T follicular helper cell (primary cell): ENCODE measurements at regions not wholly inside any gene's neighbourhood (a gene's known extent, or its start where the extent isn't known, plus 50 kb on each side); places are given as distances from the start of the nearest gene placed in this dataset.
"Not testable (repeated sequence)": the region's sequence is repeated elsewhere in the genome, so short reads cannot be mapped to it uniquely, and the experiment has no call there.

Experiments used
- DNase-seq: peaks from one replicate; pipeline ENCODE4 v3.0.0-alpha.2; 2020; ENCODE audit warnings: low read depth

DNA sequence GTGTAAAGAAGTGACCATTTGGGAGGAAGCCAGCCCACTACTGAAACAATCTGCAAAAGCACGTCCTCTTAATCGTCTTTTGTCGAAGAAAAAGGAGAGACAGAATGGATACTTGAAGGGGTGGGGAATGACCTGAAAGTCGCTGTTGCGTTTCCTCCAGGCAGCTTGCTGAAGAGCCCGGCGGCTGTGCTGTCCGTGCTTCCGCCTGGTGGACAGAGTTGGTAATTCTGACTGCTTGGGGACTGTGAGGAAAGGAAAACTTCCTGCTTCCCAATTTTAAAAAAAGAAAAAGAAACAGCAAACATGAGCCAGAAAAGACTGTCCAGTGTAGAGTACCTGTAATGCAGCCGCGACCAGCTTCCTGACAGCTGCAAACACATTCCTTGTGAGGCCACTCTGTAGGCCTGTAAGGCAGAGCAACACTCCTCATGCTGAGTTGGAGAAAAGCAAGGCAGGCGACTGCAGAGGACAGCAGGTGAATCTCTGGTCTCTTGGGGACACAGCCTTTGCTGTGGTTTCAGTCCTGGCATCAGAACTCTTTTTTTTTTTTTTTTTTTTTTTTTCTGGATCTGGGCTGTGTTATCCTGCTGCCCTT, 251.1 kb upstream of the TBX18 start:
- no peak for DNase-seq

DNA sequence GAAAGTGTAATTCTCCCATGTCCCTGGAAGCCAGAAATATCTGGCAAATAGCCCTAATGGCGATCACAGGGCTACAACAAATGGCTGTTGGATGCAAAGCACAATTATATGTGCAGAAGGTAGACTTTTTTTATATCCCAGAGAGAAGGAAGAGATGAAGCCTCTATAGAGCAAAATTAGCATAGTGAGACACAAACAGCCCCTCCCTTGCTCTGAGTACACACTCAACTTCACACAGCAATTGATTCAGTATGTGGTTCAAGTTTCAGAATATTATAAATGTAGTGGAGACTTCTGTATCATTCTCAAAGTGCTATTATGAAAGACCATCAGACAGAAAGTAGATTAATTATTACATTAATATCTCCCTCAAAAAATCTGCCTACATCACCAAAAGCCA, 246.5 kb upstream of the TBX18 start:
- no peak for DNase-seq

GRCh38 chr6:85008296-85009009, 244.1 kb upstream of the TBX18 start:
- DNase-seq: no peak

GRCh38 chr6:85006362-85006761, 242.0 kb upstream of the TBX18 start:
- DNase-seq: no peak

GRCh38 chr6:85005494-85005893, 241.1 kb upstream of the TBX18 start:
- DNase-seq: no peak

GRCh38 chr6:85004361-85004995, 240.1 kb upstream of the TBX18 start:
- no peak for DNase-seq

- DNase-seq: no peak
These were observed 238.4 kb upstream of the TBX18 start for GRCh38 chr6:85002847-85003246.

GRCh38 chr6:85000001-85000400, 235.6 kb upstream of the TBX18 start:
- DNase-seq: no peak

DNA sequence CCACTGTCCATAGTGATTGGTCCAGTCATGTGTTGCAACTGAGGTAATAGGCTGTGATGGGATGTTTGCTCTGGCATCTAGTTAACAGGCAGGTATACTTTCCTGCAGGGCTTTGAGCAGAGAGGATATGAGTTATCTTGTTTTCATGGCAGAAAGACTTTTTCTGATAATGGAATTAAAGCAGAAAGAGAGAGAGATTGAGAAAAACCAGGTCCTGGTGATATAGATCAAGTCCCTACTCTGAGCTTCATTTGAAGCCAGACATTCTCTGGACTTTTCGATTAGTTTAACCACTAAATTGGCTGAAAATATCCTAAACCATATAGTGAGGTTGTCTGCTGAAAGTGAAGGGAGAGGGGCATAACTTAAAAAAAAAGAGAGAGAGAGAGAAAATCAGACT, 233.8 kb upstream of the TBX18 start:
- no peak for DNase-seq

- not testable (repeated sequence) for DNase-seq
These were observed 224.4 kb upstream of the TBX18 start for GRCh38 chr6:84988766-84989165.

DNA sequence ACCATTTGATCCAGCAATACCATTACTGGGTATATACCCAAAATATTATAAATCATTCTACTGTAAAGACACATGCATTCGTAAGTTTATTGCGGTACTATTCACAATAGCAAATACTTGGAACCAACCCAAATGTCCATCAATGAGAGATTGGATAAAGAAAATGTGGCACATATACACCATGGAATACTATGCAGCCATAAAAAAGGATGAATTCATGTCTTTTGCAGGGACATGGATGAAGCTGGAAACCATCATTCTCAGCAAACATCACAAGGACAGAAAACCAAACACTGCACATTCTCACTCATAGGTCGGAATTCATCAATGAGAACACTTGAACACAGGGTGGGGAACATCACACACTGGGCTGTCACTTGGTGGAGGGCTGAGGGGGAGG, 221.1 kb upstream of the TBX18 start:
- DNase-seq: not testable (repeated sequence)

DNA sequence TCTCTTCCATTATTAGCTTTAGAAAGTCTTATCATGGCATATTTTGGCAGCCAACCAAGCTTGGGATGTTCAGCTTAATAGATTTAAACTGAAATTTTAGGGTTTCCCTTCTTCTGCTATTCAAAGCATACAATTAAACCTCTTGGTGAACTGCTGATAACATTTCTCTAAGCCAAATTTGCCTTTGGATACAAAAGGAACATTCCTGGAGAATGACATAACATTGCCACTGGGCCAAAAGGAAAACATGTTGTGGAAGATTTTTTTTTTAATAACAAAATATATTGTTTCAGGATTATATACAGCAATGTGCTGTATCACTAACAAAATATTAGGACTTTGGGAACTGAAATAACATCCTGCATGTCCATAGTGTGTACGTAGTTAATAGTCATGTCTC, 215.1 kb upstream of the TBX18 start:
- DNase-seq: no peak

GRCh38 chr6:84977363-84977705, 212.9 kb upstream of the TBX18 start:
- no peak for DNase-seq

- no peak for DNase-seq
These were observed 212.3 kb upstream of the TBX18 start for GRCh38 chr6:84976526-84977362.

- no peak for DNase-seq
These were observed 210.9 kb upstream of the TBX18 start for GRCh38 chr6:84975316-84975715.

DNA sequence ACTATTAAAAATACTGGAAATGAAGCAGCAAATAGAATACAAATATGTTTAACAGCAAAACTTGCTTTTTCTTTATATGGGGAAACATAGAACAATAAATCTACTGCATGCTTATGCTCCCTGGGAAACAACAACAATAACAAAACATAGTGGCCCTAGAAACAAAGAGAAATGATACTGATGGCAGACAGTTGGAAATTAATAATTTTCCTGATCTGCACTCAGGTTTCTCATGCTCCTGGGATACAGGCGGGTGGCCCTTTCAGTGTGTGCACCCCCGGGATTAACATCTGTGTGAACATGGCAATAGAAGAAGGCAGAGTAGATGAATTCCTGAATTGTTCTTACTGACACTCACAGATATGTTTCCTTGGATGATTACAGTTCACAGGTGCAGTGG, 209.2 kb upstream of the TBX18 start:
- no peak for DNase-seq

DNA sequence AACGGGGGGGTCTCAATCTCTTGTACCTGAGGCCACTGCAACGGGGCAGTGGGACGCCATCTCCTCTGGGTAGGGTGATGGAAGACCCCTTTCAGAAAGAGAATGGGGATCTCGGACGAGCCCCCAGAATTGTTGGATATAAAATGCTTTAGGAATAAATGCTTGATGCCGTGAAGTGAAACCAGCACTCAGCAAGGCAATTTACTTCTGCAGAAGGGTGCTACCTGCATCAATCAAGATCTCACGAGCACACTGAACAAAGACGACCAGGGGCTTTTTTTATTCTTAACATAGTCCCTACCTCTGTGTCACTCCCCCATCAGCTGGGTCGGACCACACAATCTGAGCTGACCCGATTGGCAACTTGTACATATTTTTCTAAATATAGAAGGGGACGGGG, 203.6 kb upstream of the TBX18 start:
- no peak for DNase-seq

- no peak for DNase-seq
These were observed 203.0 kb upstream of the TBX18 start for GRCh38 chr6:84967389-84967788.

GRCh38 chr6:84953111-84953755, 188.8 kb upstream of the TBX18 start:
- no peak for DNase-seq

DNA sequence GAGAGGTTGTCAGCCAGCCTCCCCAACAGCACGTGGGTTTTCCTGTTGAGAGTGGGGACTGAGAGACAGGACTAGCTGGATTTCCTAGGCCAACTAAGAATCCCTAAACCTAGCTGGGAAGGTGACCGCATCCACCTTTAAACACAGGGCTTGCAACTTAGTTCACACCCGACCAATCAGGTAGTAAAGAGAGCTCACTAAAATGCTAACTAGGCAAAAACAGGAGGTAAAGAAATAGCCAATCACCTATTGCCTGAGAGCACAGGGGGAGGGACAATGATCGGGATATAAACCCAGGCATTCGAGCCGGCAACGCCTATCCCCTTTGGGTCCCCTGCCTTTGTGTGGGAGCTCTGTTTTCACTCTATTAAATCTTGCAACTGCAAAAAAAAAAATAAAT, 180.5 kb upstream of the TBX18 start:
- DNase-seq: not testable (repeated sequence)

GRCh38 chr6:84943905-84944304, 179.5 kb upstream of the TBX18 start:
- no peak for DNase-seq

DNA sequence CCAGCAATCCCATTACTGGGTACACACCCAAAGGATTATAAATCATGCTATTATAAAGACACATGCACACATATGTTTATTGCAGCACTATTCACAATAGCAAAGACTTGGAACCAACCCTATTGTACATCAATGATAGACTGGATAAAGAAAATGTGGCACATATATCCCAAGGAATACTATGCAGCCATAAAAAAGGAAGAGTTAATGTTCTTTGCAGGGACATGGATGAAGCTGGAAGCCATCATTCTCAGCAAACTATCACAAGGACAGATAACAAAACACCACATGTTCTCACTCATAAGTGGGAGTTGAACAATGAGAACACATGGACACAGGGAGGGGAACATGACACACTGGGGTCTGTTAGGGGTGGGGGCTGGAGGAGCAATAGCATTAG, 177.2 kb upstream of the TBX18 start:
- not testable (repeated sequence) for DNase-seq
